Loucy (cell line): ENCODE measurements at regions not wholly inside any gene's neighbourhood (a gene's known extent, or its start where the extent isn't known, plus 50 kb on each side); places are given as distances from the start of the nearest gene placed in this dataset.

Source experiments
- CTCF ChIP-seq: fragments of 200-600 bp; sonication (generic); conservative IDR thresholded peaks from 2 replicates; pipeline ENCODE4 v1.5.1; 2014; ENCODE audit warnings: mild to moderate bottlenecking, antibody characterized with exemption, low read length
- EZH2phosphoT487 ChIP-seq: fragments of 200-600 bp; IDR thresholded peaks from 2 replicates; pipeline ENCODE4 v1.6.1; 2018; ENCODE audit warnings: antibody characterized with exemption, mild to moderate bottlenecking, moderate library complexity, borderline replicate concordance

DNA sequence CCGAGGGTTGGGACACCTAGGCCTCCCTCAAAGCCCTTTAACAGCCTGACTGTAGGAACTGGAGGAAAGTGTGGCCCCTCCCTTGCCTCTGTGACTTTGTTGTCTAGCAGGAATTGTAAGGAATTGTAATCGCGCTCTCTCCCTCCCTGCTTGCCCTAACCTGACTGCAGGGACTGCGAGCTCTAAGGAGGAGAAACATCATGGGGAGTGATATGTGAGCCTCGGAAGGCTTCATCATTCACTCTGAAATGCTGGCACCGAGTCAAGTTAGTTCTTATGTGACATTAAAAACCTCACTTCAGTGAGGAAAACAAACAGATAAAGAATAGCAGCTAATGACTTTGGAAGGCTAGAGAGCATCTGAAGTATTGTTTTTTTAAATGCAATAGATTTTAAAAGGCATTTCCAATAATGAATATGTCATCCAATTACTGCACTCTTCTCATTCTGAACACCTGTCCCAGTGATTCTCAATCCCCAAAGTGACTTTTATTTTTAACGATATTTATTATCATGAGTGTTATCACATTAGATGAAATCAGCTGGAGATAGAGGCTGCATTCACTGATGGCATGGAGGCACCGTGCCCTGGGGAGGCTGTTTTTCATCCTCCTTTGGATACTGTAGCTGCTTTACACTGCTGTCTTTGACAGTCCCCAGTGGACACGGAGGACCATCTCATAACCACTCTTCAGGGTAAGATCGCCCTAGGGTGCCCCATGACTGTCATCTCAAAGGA is 58.5 kb upstream of the NTM start:
- TF ChIP-seq CTCF (no peak), EZH2phosphoT487 (no peak)
